Mesenchymal stem cell (in vitro differentiated cells and primary cell): ENCODE measurements at regions not wholly inside any gene's neighbourhood (a gene's known extent, or its start where the extent isn't known, plus 50 kb on each side); places are given as distances from the start of the nearest gene placed in this dataset.

Experiments
- DNase-seq: peaks from one replicate; pipeline ENCODE4 v3.0.0-alpha.2; 2013
- H2AFZ ChIP-seq: one replicate; pipeline ENCODE4 v1.6.1; 2013; ENCODE audit warnings: low read depth, mild to moderate bottlenecking, control low read depth, inconsistent platforms, low read length, moderate library complexity
- H2AK5ac ChIP-seq: 2 replicates; pipeline ENCODE4 v1.6.1; 2013; ENCODE audit warnings: low read length, moderate library complexity, mild to moderate bottlenecking, inconsistent platforms; ENCODE audit not compliant: severe bottlenecking
- H2BK120ac ChIP-seq: one replicate; pipeline ENCODE4 v1.6.1; 2013; ENCODE audit warnings: low read depth, mild to moderate bottlenecking, inconsistent platforms, low read length, moderate library complexity
- H2BK12ac ChIP-seq, 2 experiments: one replicate each; pipeline ENCODE4 v1.6.1; 2013; ENCODE audit warnings: inconsistent platforms in 2 of 2, low read length in 2 of 2, mild to moderate bottlenecking in 2 of 2, moderate library complexity in 2 of 2, control low read depth in 1 of 2
- H2BK15ac ChIP-seq: one replicate; pipeline ENCODE4 v1.6.1; 2013; ENCODE audit warnings: mild to moderate bottlenecking, low read depth, inconsistent platforms; ENCODE audit not compliant: poor library complexity, severe bottlenecking
- H2BK5ac ChIP-seq: 2 replicates; pipeline ENCODE4 v1.6.1; 2013; ENCODE audit warnings: low read depth, mild to moderate bottlenecking, low read length, control low read depth, inconsistent platforms; ENCODE audit not compliant: poor library complexity, severe bottlenecking
- H3K14ac ChIP-seq, 2 experiments: one replicate each; pipeline ENCODE4 v1.6.1; 2013; ENCODE audit warnings: inconsistent platforms in 2 of 2, low read length in 2 of 2, control low read depth in 1 of 2, mild to moderate bottlenecking in 1 of 2, moderate library complexity in 1 of 2
- H3K18ac ChIP-seq, 2 experiments: one replicate each; pipeline ENCODE4 v1.6.1; 2013; ENCODE audit warnings: inconsistent platforms in 2 of 2, low read length in 2 of 2, control low read depth in 1 of 2, low read depth in 1 of 2, mild to moderate bottlenecking in 1 of 2
- H3K23ac ChIP-seq, 2 experiments: one replicate each; pipeline ENCODE4 v1.6.1; 2013; ENCODE audit warnings: inconsistent platforms in 2 of 2, low read length in 2 of 2, mild to moderate bottlenecking in 2 of 2, moderate library complexity in 2 of 2, control low read depth in 1 of 2
- H3K27ac ChIP-seq: 2 replicates; pipeline ENCODE4 v1.5.1; 2013; ENCODE audit warnings: mild to moderate bottlenecking, moderate library complexity, low read length, control low read depth, inconsistent platforms; ENCODE audit not compliant: poor library complexity, severe bottlenecking
- H3K27me3 ChIP-seq, 2 experiments: 2 replicates each; pipeline versions ENCODE4 v1.6.1 to v1.7.0; 2013; ENCODE audit warnings: low read length in 2 of 2, mild to moderate bottlenecking in 2 of 2, moderate library complexity in 2 of 2, control low read depth in 1 of 2, inconsistent platforms in 1 of 2; ENCODE audit not compliant: control insufficient read depth in 1 of 2, insufficient read depth in 1 of 2
- H3K36me3 ChIP-seq, 2 experiments: 2 replicates each; pipeline versions ENCODE4 v1.6.1 to v1.7.0; 2013; ENCODE audit warnings: low read length in 2 of 2, control low read depth in 1 of 2, inconsistent platforms in 1 of 2, low read depth in 1 of 2, mild to moderate bottlenecking in 1 of 2; ENCODE audit not compliant: insufficient read depth in 2 of 2, control insufficient read depth in 1 of 2
- H3K4ac ChIP-seq, 2 experiments: one replicate each; pipeline ENCODE4 v1.6.1; 2013; ENCODE audit warnings: inconsistent platforms in 2 of 2, low read length in 2 of 2, mild to moderate bottlenecking in 2 of 2, moderate library complexity in 2 of 2, control low read depth in 1 of 2, low read depth in 1 of 2
- H3K4me1 ChIP-seq: 2 replicates; pipeline ENCODE4 v1.6.1; 2013; ENCODE audit warnings: low read depth, low read length, control low read depth; ENCODE audit not compliant: control insufficient read depth, insufficient read depth
- H3K4me2 ChIP-seq: 2 replicates; pipeline ENCODE4 v1.6.1; 2013; ENCODE audit warnings: low read length, mild to moderate bottlenecking, inconsistent platforms; ENCODE audit not compliant: poor library complexity, severe bottlenecking
- H3K4me3 ChIP-seq, 2 experiments: 2 replicates each; pipeline versions ENCODE4 v1.5.1 to v1.7.0; 2013; ENCODE audit warnings: low read length in 2 of 2, mild to moderate bottlenecking in 2 of 2, control low read depth in 1 of 2, low read depth in 1 of 2; ENCODE audit not compliant: insufficient read depth in 1 of 2
- H3K79me1 ChIP-seq: replicated peaks from 2 replicates; pipeline ENCODE4 v1.6.1; 2013; ENCODE audit warnings: mild to moderate bottlenecking, control low read depth, low read length, inconsistent platforms; ENCODE audit not compliant: poor library complexity, severe bottlenecking
- H3K9ac ChIP-seq: 2 replicates; pipeline ENCODE4 v1.7.0; 2013; ENCODE audit warnings: mild to moderate bottlenecking, low read length, moderate library complexity
- H3K9me3 ChIP-seq: 2 replicates; pipeline ENCODE4 v1.7.0; 2013; ENCODE audit warnings: mild to moderate bottlenecking, low read length; ENCODE audit not compliant: control insufficient read depth
- H4K8ac ChIP-seq: one replicate; pipeline ENCODE4 v1.6.1; 2013; ENCODE audit warnings: inconsistent platforms, mild to moderate bottlenecking, low read length, moderate library complexity
- H4K91ac ChIP-seq: one replicate; pipeline ENCODE4 v1.6.1; 2013; ENCODE audit warnings: mild to moderate bottlenecking, low read length, inconsistent platforms
- WGBS: methylation state at CpG from one replicate; pipeline ENCODE4 v1.1.7; 2013; ENCODE audit warnings: mixed read lengths; 5-methylcytosine and 5-hydroxymethylcytosine counted together

- Histone ChIP-seq H3K4me1 (no peaks in the 10 kb centered on the region), H4K91ac (no peak overlapping the region), H2AFZ (no peak overlapping the region), H3K4me2 (no peak overlapping the region), H2BK12ac (no peak overlapping the region), H3K14ac (no peak overlapping the region), H3K4ac (no peak overlapping the region), H3K9ac (no peak overlapping the region), H3K36me3 (no peaks in the 10 kb centered on the region), H3K9me3 (no peaks in the 10 kb centered on the region), H2BK15ac (no peak overlapping the region), H3K27ac (no peak overlapping the region), H4K8ac (no peak overlapping the region), H2BK5ac (no peak overlapping the region), H3K79me1 (no peaks in the 10 kb centered on the region), H2AK5ac (no peak overlapping the region), H3K23ac (no peak overlapping the region), H3K4me3 (no peak overlapping the region), H3K18ac (no peak overlapping the region), H2BK120ac (no peak overlapping the region), H3K27me3 (no peaks in the 10 kb centered on the region)
- DNase-seq: no peak
These were observed 322.3 kb downstream of the RMST start for GRCh38 chr12:97784904-97785303.

- Histone ChIP-seq H4K8ac (no peak overlapping the region), H3K36me3 (no peaks in the 10 kb centered on the region), H3K23ac (no peak overlapping the region), H3K27ac (no peak overlapping the region), H3K18ac (no peak overlapping the region), H3K14ac (no peak overlapping the region), H2BK120ac (no peak overlapping the region), H2AK5ac (no peak overlapping the region), H3K4me3 (no peak overlapping the region), H2AFZ (no peak overlapping the region), H3K9me3 (peaks cover 16% of the 10 kb centered on the region), H3K4me1 (no peaks in the 10 kb centered on the region), H2BK5ac (no peak overlapping the region), H3K27me3 (no peaks in the 10 kb centered on the region), H3K4ac (no peak overlapping the region), H3K79me1 (no peaks in the 10 kb centered on the region), H2BK15ac (no peak overlapping the region), H4K91ac (no peak overlapping the region), H2BK12ac (no peak overlapping the region), H3K9ac (no peak overlapping the region), H3K4me2 (no peak overlapping the region)
- WGBS: no CpG with 5 or more reads among the region's 1 CpG
- DNase-seq: no peak
These were observed 327.7 kb downstream of the RMST start for GRCh38 chr12:97790281-97790680.

- no peak overlapping the region for H2BK120ac ChIP-seq
- no peak overlapping the region for H3K23ac ChIP-seq
- H2BK5ac ChIP-seq: no peak overlapping the region
- no peak for DNase-seq
- no peak overlapping the region for H3K14ac ChIP-seq
- H3K27me3 ChIP-seq: no peaks in the 10 kb centered on the region
- no peak overlapping the region for H3K4ac ChIP-seq
- no peak overlapping the region for H3K9ac ChIP-seq
- H2AFZ ChIP-seq: no peak overlapping the region
- no peaks in the 10 kb centered on the region for H3K4me1 ChIP-seq
- H2BK15ac ChIP-seq: no peak overlapping the region
- H2AK5ac ChIP-seq: no peak overlapping the region
- H3K4me2 ChIP-seq: no peak overlapping the region
- H4K91ac ChIP-seq: no peak overlapping the region
- no peak overlapping the region for H3K18ac ChIP-seq
- no peak overlapping the region for H3K27ac ChIP-seq
- 84% methylated on average over 3 of the region's 3 CpGs for WGBS
- H2BK12ac ChIP-seq: no peak overlapping the region
- H3K4me3 ChIP-seq: no peak overlapping the region
- H3K36me3 ChIP-seq: no peaks in the 10 kb centered on the region
- no peaks in the 10 kb centered on the region for H3K79me1 ChIP-seq
- H3K9me3 ChIP-seq: peaks cover 8% of the 10 kb centered on the region
- H4K8ac ChIP-seq: no peak overlapping the region
These were observed 334.9 kb downstream of the RMST start for GRCh38 chr12:97797473-97797872.

- no peak overlapping the region for H2BK120ac ChIP-seq
- no peak overlapping the region for H3K27ac ChIP-seq
- no peak overlapping the region for H3K23ac ChIP-seq
- H2AFZ ChIP-seq: no peak overlapping the region
- no peaks in the 10 kb centered on the region for H3K36me3 ChIP-seq
- H3K79me1 ChIP-seq: no peaks in the 10 kb centered on the region
- H3K14ac ChIP-seq: no peak overlapping the region
- no peak overlapping the region for H2BK15ac ChIP-seq
- peaks cover 5% of the 10 kb centered on the region for H3K9me3 ChIP-seq
- no peak overlapping the region for H3K18ac ChIP-seq
- no peak overlapping the region for H2BK12ac ChIP-seq
- no peaks in the 10 kb centered on the region for H3K4me1 ChIP-seq
- peaks cover 0 to 4% of the 10 kb centered on the region in 2 experiments for H3K27me3 ChIP-seq
- no peak overlapping the region for H3K4ac ChIP-seq
- no peak overlapping the region for H3K9ac ChIP-seq
- 65% methylated on average over 3 of the region's 3 CpGs for WGBS
- H3K4me3 ChIP-seq: no peak overlapping the region
- H4K91ac ChIP-seq: no peak overlapping the region
- H3K4me2 ChIP-seq: no peak overlapping the region
- no peak overlapping the region for H2AK5ac ChIP-seq
- no peak for DNase-seq
- no peak overlapping the region for H4K8ac ChIP-seq
- no peak overlapping the region for H2BK5ac ChIP-seq
These were observed 338.0 kb downstream of the RMST start for GRCh38 chr12:97800561-97800960.
